Kidney epithelial cell (primary cell): ENCODE measurements at regions not wholly inside any gene's neighbourhood (a gene's known extent, or its start where the extent isn't known, plus 50 kb on each side); places are given as distances from the start of the nearest gene placed in this dataset.

Experiments used
- DNase-seq: peaks from one replicate; pipeline ENCODE4 v3.0.0-alpha.2; 2010; ENCODE audit warnings: low read depth
- H3K27me3 ChIP-seq: 2 replicates; pipeline ENCODE4 v1.6.0; 2011; ENCODE audit warnings: low read length; ENCODE audit not compliant: control insufficient read depth, insufficient read depth
- H3K36me3 ChIP-seq: 2 replicates; pipeline ENCODE4 v1.5.1; 2011; ENCODE audit warnings: low read length; ENCODE audit not compliant: control insufficient read depth, insufficient read depth
- H3K4me3 ChIP-seq: 2 replicates; pipeline ENCODE4 v1.5.1; 2011; ENCODE audit warnings: low read depth, mild to moderate bottlenecking, control low read depth, low read length
- TF ChIP-seq, protein P1 (sequence below): IDR thresholded peaks from 2 replicates; pipeline ENCODE4 v1.5.1; 2011; ENCODE audit warnings: mild to moderate bottlenecking, moderate library complexity, low read length, control low read depth, inconsistent platforms; ENCODE audit not compliant: insufficient read depth, poor library complexity, severe bottlenecking

- H3K4me3 ChIP-seq: no peak overlapping the region
Observed at GRCh38 chr3:146865175-146865755, 260.1 kb upstream of the PLSCR5 start.

GRCh38 chr3:146861262-146861661, 256.1 kb upstream of the PLSCR5 start:
- Histone ChIP-seq H3K27me3 (no peaks in the 10 kb centered on the region), H3K36me3 (no peaks in the 10 kb centered on the region), H3K4me3 (no peak overlapping the region)
- TF ChIP-seq, protein P1, sequence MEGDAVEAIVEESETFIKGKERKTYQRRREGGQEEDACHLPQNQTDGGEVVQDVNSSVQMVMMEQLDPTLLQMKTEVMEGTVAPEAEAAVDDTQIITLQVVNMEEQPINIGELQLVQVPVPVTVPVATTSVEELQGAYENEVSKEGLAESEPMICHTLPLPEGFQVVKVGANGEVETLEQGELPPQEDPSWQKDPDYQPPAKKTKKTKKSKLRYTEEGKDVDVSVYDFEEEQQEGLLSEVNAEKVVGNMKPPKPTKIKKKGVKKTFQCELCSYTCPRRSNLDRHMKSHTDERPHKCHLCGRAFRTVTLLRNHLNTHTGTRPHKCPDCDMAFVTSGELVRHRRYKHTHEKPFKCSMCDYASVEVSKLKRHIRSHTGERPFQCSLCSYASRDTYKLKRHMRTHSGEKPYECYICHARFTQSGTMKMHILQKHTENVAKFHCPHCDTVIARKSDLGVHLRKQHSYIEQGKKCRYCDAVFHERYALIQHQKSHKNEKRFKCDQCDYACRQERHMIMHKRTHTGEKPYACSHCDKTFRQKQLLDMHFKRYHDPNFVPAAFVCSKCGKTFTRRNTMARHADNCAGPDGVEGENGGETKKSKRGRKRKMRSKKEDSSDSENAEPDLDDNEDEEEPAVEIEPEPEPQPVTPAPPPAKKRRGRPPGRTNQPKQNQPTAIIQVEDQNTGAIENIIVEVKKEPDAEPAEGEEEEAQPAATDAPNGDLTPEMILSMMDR: no peak
- DNase-seq: no peak

More at GRCh38 chr3:146865175-146865755, 260.1 kb upstream of the PLSCR5 start:
- TF ChIP-seq, protein P1: no peak
- no peaks in the 10 kb centered on the region for H3K27me3 ChIP-seq
- no peak for DNase-seq
- H3K36me3 ChIP-seq: no peaks in the 10 kb centered on the region

DNA sequence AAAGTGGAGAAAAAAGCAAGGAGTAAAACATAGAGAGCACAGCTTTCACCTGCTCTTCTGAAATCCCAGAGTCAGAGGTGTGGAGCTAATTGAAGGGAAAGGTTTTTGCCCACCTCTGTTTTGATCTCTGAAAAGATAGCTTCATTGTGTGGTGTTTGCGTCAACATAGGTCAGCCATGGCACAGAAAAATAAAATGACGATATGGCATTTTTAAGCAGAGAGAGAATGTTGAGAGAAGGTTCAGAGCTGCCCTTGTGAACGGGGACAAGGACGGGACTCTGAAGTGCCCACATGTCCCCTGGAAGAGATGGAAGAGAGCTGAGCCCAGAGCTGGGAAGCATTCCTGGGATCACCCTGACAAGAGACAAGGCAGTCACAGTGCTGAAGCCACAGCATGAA, 249.4 kb upstream of the PLSCR5 start:
- Histone ChIP-seq H3K36me3 (no peaks in the 10 kb centered on the region), H3K4me3 (no peak overlapping the region), H3K27me3 (no peaks in the 10 kb centered on the region)
- no peak for DNase-seq
- TF ChIP-seq, protein P1: no peak

- H3K27me3 ChIP-seq: no peaks in the 10 kb centered on the region
- H3K36me3 ChIP-seq: no peaks in the 10 kb centered on the region
- H3K4me3 ChIP-seq: no peak overlapping the region
- no peak for DNase-seq
- TF ChIP-seq, protein P1: no peak
Observed at GRCh38 chr3:146851665-146852064, 246.5 kb upstream of the PLSCR5 start.

- Histone ChIP-seq H3K36me3 (no peaks in the 10 kb centered on the region), H3K4me3 (no peak overlapping the region), H3K27me3 (no peaks in the 10 kb centered on the region)
- DNase-seq: no peak
- TF ChIP-seq, protein P1: no peak
Observed at GRCh38 chr3:146845361-146845760, 240.2 kb upstream of the PLSCR5 start.

GRCh38 chr3:146843476-146843875, 238.3 kb upstream of the PLSCR5 start:
- no peak overlapping the region for H3K4me3 ChIP-seq
- TF ChIP-seq, protein P1: no peak
- H3K36me3 ChIP-seq: no peaks in the 10 kb centered on the region
- DNase-seq: no peak
- H3K27me3 ChIP-seq: no peaks in the 10 kb centered on the region
